ENCODE measurements at regions not wholly inside any gene's neighbourhood (a gene's known extent, or its start where the extent isn't known, plus 50 kb on each side); places are given as distances from the start of the nearest gene placed in this dataset.

DNA sequence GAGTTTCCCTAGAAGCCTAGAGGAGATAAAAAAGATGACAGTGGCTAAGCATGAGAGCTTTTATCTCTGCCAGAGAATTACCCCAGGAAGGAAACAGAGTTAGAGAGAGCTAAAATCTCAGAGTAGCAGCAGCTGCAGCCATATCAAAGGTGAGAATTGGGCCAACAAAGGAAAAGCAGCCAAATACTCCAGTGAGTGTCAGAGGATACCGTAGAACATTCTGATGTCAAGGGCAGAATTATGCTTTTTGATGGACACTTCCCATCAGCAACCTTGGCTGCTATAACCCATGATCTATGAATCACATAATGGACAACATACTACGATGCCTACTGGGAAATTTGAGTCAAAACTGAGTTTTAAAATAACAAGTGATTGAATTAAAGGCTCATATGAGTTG is 405.8 kb upstream of the CPEB2 start:
- ChIA-PET CTCF (ENCODE audit: partially characterized antibody) (interaction anchor here (0.6 to 2.5 kb wide), 17 partner anchors 9 to 942 kb away, joined by 3 to 8 read pairs (median 3); no protein-coding TSS in a partner anchor), POLR2A (ENCODE audit: partially characterized antibody) (interaction anchor here (0.6 kb wide), 1 partner anchor 19 kb away, joined by 3 read pairs; no protein-coding TSS in a partner anchor)

More for the DNA sequence above, 405.8 kb upstream of the CPEB2 start:
- Histone ChIP-seq H3K4me3 (ENCODE audit: extremely low read depth in 1 of 4, insufficient read depth in 2 of 4, low read depth in 3 of 4, low read length in 4 of 4) (no peak overlapping the region), H3K27ac (ENCODE audit: low read depth, low read length) (no peak overlapping the region), H4K5ac (ENCODE audit: insufficient read length, low read depth, low read length) (no peak overlapping the region), H2BK12ac (ENCODE audit: low read depth, low read length) (no peak overlapping the region), H3K4ac (replicated peaks; ENCODE audit: insufficient read length, low read depth, low read length) (no peak overlapping the region), H3K79me1 (ENCODE audit: low read depth, low read length) (no peaks in the 10 kb centered on the region), H4K8ac (ENCODE audit: extremely low read depth, insufficient read depth, low read length) (no peak overlapping the region), H2AFZ (ENCODE audit: low read length) (no peak overlapping the region; the same call in 1 of the 2 replicates), H2BK20ac (ENCODE audit: low read length) (no peak overlapping the region), H3K18ac (ENCODE audit: extremely low read depth, low read length) (no peak overlapping the region), H3K27me3 (replicated peaks in 1 of 4; ENCODE audit: control insufficient read depth in 3 of 4, extremely low read depth in 1 of 4, insufficient read depth in 3 of 4, low read length in 3 of 4) (no peaks in the 10 kb centered on the region), H2BK5ac (ENCODE audit: low read depth, low read length) (no peak overlapping the region), H3K79me2 (ENCODE audit: control insufficient read depth in 1 of 2, insufficient read depth in 2 of 2, low read length in 2 of 2) (no peaks in the 10 kb centered on the region), H3K23me2 (ENCODE audit: low read depth, low read length) (no peaks in the 10 kb centered on the region), H4K20me1 (replicated peaks in 1 of 2; ENCODE audit: control insufficient read depth in 1 of 2, insufficient read depth in 2 of 2, low read length in 2 of 2) (no peaks in the 10 kb centered on the region), H3K14ac (ENCODE audit: insufficient read length) (no peak overlapping the region), H3K23ac (ENCODE audit: insufficient read length) (no peak overlapping the region), H2AK5ac (ENCODE audit: low read depth, low read length) (no peak overlapping the region), H3K36me3 (ENCODE audit: control insufficient read depth in 2 of 4, insufficient read depth in 4 of 4, low read length in 3 of 4) (no peaks in the 10 kb centered on the region), H3K56ac (replicated peaks; ENCODE audit: insufficient read length, low read depth, low read length) (no peak overlapping the region), H4K91ac (replicated peaks; ENCODE audit: insufficient read length, low read length) (no peak overlapping the region), H2BK15ac (ENCODE audit: low read length) (no peak overlapping the region), H3K9me3 (ENCODE audit: insufficient read depth in 2 of 2, low read depth in 1 of 2, low read length in 1 of 2) (no peaks in the 10 kb centered on the region; a peak in 1 of 4 replicates), H3K9ac (replicated peaks in 1 of 4; ENCODE audit: extremely low read depth in 1 of 4, low read depth in 3 of 4, low read length in 3 of 4) (no peak overlapping the region), H2BK120ac (replicated peaks; ENCODE audit: low read depth, low read length) (no peak overlapping the region), H3K4me1 (replicated peaks in 1 of 4; ENCODE audit: control insufficient read depth in 3 of 4, insufficient read depth in 4 of 4, low read length in 3 of 4) (no peaks in the 10 kb centered on the region), H3K4me2 (ENCODE audit: insufficient read depth in 1 of 2, low read depth in 2 of 2, low read length in 2 of 2) (no peak overlapping the region)
- no peak for FAIRE-seq
- WGBS, 2 experiments (ENCODE audit: extremely low coverage in 1 of 2, insufficient coverage in 1 of 2, insufficient read length in 1 of 2, insufficient replicate concordance in 2 of 2, low coverage in 1 of 2, low lambda C conversion rate in 2 of 2, missing lambda C conversion rate in 1 of 2): 98% methylated on average over 2 of the region's 2 CpGs; no CpG with 5 or more reads in 1 of the 2 experiments
- DNase-seq (ENCODE audit: low read depth in 1 of 2, low spot score in 2 of 2): no peak
- TF ChIP-seq TAF7 (optimal IDR thresholded peaks at IDR 0.05; ENCODE audit: borderline replicate concordance, low read depth, low read length) (no peak), FOSL1 (IDR thresholded peaks at IDR 0.05; ENCODE audit: insufficient read depth, low read depth, low read length) (no peak), SP4 (IDR thresholded peaks at IDR 0.05; ENCODE audit: low read length) (no peak), MAX (IDR thresholded peaks at IDR 0.05) (no peak), POU5F1 (IDR thresholded peaks at IDR 0.05; ENCODE audit: low read depth, low read length) (no peak), KDM1A (IDR thresholded peaks at IDR 0.05; ENCODE audit: borderline replicate concordance, low read length) (no peak), EZH2 (IDR thresholded peaks at IDR 0.05; ENCODE audit: low read depth, low read length, severe bottlenecking) (no peak), RBBP5 (IDR thresholded peaks at IDR 0.05; ENCODE audit: borderline replicate concordance, low read depth, low read length) (no peak), BCL11A (IDR thresholded peaks at IDR 0.05; ENCODE audit: low read depth in 2 of 2, low read length in 2 of 2) (no peak), CBX5 (IDR thresholded peaks at IDR 0.05; ENCODE audit: low read depth, low read length) (no peak)

Data from H1 (cell line).